Vagina (tissue), 2 donors: ENCODE measurements at regions not wholly inside any gene's neighbourhood (a gene's known extent, or its start where the extent isn't known, plus 50 kb on each side); places are given as distances from the start of the nearest gene placed in this dataset.

ENCODE experiments used
- DNase-seq, 2 donors: peaks; one replicate each; pipeline ENCODE4 v3.0.0-alpha.2; 2017; ENCODE audit errors: extremely low spot score in 2 of 2
- H3K27ac ChIP-seq: fragments of 200-600 bp; sonication (generic); one replicate; pipeline ENCODE4 v1.5.1; 2019
- H3K27me3 ChIP-seq: fragments of 200-600 bp; sonication (generic); one replicate; pipeline ENCODE4 v1.5.1; 2019
- H3K36me3 ChIP-seq, 2 donors: fragments of 200-600 bp; sonication (generic); one replicate each; pipeline ENCODE4 v1.5.1; 2017 to 2019
- H3K4me1 ChIP-seq: fragments of 200-600 bp; sonication (generic); one replicate; pipeline ENCODE4 v1.5.1; 2019
- H3K4me3 ChIP-seq, 2 donors: fragments of 200-600 bp; sonication (generic); 1 replicate in 1 of 2; 2 replicates in 1 of 2; pipeline ENCODE4 v1.5.1; 2016 to 2019
- H3K9me3 ChIP-seq: fragments of 200-600 bp; sonication (generic); one replicate; pipeline ENCODE4 v1.5.1; 2019
- POLR2A ChIP-seq, 2 donors: fragments of 450-650 bp; IDR thresholded peaks; one replicate each; pipeline ENCODE4 v1.6.1; 2017; ENCODE audit warnings: antibody characterized with exemption in 2 of 2, mild to moderate bottlenecking in 2 of 2, moderate library complexity in 2 of 2
- POLR2AphosphoS5 ChIP-seq, 2 donors: sonication (generic); formaldehyde crosslinking; IDR thresholded peaks; one replicate each; pipeline ENCODE4 v1.9.0; 2017; ENCODE audit warnings: antibody characterized with exemption in 2 of 2, mild to moderate bottlenecking in 2 of 2, low read depth in 1 of 2; ENCODE audit not compliant: insufficient read depth in 1 of 2
- intact Hi-C: fragments of 100-400 bp; cut with DNase I; formaldehyde crosslinking; loops from one replicate; pipeline ENCODE4 v1.15.1; 2023
- TF ChIP-seq, protein P1 (sequence below), 3 experiments: fragments of 450-650 bp in 2 of 3; fragments of 200-600 bp in 1 of 3; sonication (generic) in 1 of 3; IDR thresholded peaks; one replicate each; pipeline ENCODE4 v1.5.1; 2017 to 2019; ENCODE audit warnings: antibody characterized with exemption in 3 of 3, mild to moderate bottlenecking in 2 of 3, moderate library complexity in 2 of 3

DNA sequence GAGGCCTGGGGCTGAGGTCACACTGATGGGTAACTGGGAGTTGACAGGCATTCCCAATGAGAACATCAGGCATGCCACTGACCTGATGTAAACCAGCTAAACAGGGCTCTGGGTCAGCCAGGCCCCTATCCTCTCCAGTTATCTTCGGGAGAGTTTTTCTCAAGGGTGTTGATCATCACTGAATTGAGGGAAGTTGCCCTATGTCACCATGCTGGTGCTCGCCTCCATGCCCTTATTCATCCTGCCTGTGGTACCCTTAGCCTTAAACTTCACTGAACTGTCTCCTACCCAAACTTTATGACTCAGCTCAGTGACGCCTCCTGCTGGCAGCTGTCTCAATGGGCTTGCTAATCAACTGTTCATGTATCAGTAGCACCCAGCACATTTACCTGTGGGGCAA lies 80.7 kb upstream of the TNR start:
- H3K9me3 ChIP-seq, result no peaks in the 10 kb centered on the region
- no peaks in the 10 kb centered on the region for H3K4me1 ChIP-seq
- TF ChIP-seq, protein P1, sequence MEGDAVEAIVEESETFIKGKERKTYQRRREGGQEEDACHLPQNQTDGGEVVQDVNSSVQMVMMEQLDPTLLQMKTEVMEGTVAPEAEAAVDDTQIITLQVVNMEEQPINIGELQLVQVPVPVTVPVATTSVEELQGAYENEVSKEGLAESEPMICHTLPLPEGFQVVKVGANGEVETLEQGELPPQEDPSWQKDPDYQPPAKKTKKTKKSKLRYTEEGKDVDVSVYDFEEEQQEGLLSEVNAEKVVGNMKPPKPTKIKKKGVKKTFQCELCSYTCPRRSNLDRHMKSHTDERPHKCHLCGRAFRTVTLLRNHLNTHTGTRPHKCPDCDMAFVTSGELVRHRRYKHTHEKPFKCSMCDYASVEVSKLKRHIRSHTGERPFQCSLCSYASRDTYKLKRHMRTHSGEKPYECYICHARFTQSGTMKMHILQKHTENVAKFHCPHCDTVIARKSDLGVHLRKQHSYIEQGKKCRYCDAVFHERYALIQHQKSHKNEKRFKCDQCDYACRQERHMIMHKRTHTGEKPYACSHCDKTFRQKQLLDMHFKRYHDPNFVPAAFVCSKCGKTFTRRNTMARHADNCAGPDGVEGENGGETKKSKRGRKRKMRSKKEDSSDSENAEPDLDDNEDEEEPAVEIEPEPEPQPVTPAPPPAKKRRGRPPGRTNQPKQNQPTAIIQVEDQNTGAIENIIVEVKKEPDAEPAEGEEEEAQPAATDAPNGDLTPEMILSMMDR (IDR thresholded peaks at IDR 0.05), result no peak
- no peak for TF ChIP-seq POLR2A (IDR thresholded peaks at IDR 0.05)
- TF ChIP-seq POLR2AphosphoS5 (IDR thresholded peaks at IDR 0.05; ENCODE audit: insufficient read depth in 1 of 2, low read depth in 1 of 2), result no peak
- H3K36me3 ChIP-seq, result no peaks in the 10 kb centered on the region
- H3K4me3 ChIP-seq, result no peak overlapping the region
- H3K27me3 ChIP-seq, result no peaks in the 10 kb centered on the region
- intact Hi-C loops, result no loop called here
- H3K27ac ChIP-seq, result no peak overlapping the region
- DNase-seq, result no peak

GRCh38 chr1:175823406-175823805 lies 80.0 kb upstream of the TNR start:
- Histone ChIP-seq H3K27me3 (no peaks in the 10 kb centered on the region), H3K36me3 (no peaks in the 10 kb centered on the region), H3K4me3 (no peak overlapping the region), H3K4me1 (no peaks in the 10 kb centered on the region), H3K27ac (no peak overlapping the region), H3K9me3 (no peaks in the 10 kb centered on the region)
- no peak for DNase-seq
- intact Hi-C loops, result no loop called here
- no peak for TF ChIP-seq POLR2A (IDR thresholded peaks at IDR 0.05)
- no peak for TF ChIP-seq POLR2AphosphoS5 (IDR thresholded peaks at IDR 0.05; ENCODE audit: insufficient read depth in 1 of 2, low read depth in 1 of 2)
- TF ChIP-seq, protein P1 (IDR thresholded peaks at IDR 0.05), result no peak

- Histone ChIP-seq H3K27me3 (no peaks in the 10 kb centered on the region), H3K4me1 (no peaks in the 10 kb centered on the region), H3K27ac (no peak overlapping the region), H3K36me3 (no peaks in the 10 kb centered on the region), H3K9me3 (no peaks in the 10 kb centered on the region), H3K4me3 (no peak overlapping the region)
- intact Hi-C loops, result no loop called here
- TF ChIP-seq, protein P1 (IDR thresholded peaks at IDR 0.05), result no peak
- TF ChIP-seq POLR2A (IDR thresholded peaks at IDR 0.05) (no peak), POLR2AphosphoS5 (IDR thresholded peaks at IDR 0.05; ENCODE audit: insufficient read depth in 1 of 2, low read depth in 1 of 2) (no peak)
- no peak for DNase-seq
These were observed 79.2 kb upstream of the TNR start for GRCh38 chr1:175822580-175822979.

GRCh38 chr1:175820456-175821025 lies 77.1 kb upstream of the TNR start:
- intact Hi-C loops, result no loop called here
- no peak for DNase-seq
- no peaks in the 10 kb centered on the region for H3K4me1 ChIP-seq

GRCh38 chr1:175818929-175819328 lies 75.5 kb upstream of the TNR start:
- H3K27me3 ChIP-seq, result no peaks in the 10 kb centered on the region
- H3K4me1 ChIP-seq, result no peaks in the 10 kb centered on the region
- no peaks in the 10 kb centered on the region for H3K36me3 ChIP-seq
- no peak for DNase-seq
- H3K9me3 ChIP-seq, result no peaks in the 10 kb centered on the region
- TF ChIP-seq POLR2AphosphoS5 (IDR thresholded peaks at IDR 0.05; ENCODE audit: insufficient read depth in 1 of 2, low read depth in 1 of 2), result no peak
- TF ChIP-seq, protein P1 (IDR thresholded peaks at IDR 0.05), result no peak
- TF ChIP-seq POLR2A (IDR thresholded peaks at IDR 0.05), result no peak
- no peak overlapping the region for H3K4me3 ChIP-seq
- no peak overlapping the region for H3K27ac ChIP-seq
- intact Hi-C loops, result no loop called here

More at GRCh38 chr1:175820456-175821025, 77.1 kb upstream of the TNR start:
- H3K27ac ChIP-seq, result no peak overlapping the region
- no peaks in the 10 kb centered on the region for H3K27me3 ChIP-seq
- no peaks in the 10 kb centered on the region for H3K36me3 ChIP-seq
- TF ChIP-seq POLR2A (IDR thresholded peaks at IDR 0.05) (no peak), POLR2AphosphoS5 (IDR thresholded peaks at IDR 0.05; ENCODE audit: insufficient read depth in 1 of 2, low read depth in 1 of 2) (no peak)
- TF ChIP-seq, protein P1 (IDR thresholded peaks at IDR 0.05), result no peak
- H3K4me3 ChIP-seq, result no peak overlapping the region
- no peaks in the 10 kb centered on the region for H3K9me3 ChIP-seq
